SK-N-SH treated with all-trans-retinoic acid at 6 μM for 48 hours (cell line): ENCODE measurements at regions not wholly inside any gene's neighbourhood (a gene's known extent, or its start where the extent isn't known, plus 50 kb on each side); places are given as distances from the start of the nearest gene placed in this dataset.

ENCODE experiments used
- ARNTL ChIP-seq: fragments of 450-650 bp; formaldehyde crosslinking; IDR thresholded peaks from 2 replicates; pipeline ENCODE4 v1.5.0; 2020; ENCODE audit warnings: low read depth, mild to moderate bottlenecking, moderate library complexity, borderline replicate concordance
- BACH2 ChIP-seq: fragments of 250-450 bp; sonication (Bioruptor Pico); IDR thresholded peaks from 2 replicates; pipeline ENCODE4 v1.9.0; 2021; ENCODE audit warnings: mild to moderate bottlenecking, borderline replicate concordance
- CSDC2 ChIP-seq: fragments of 250-450 bp; sonication (Bioruptor Pico); IDR thresholded peaks from 2 replicates; pipeline ENCODE4 v1.5.0; 2020; ENCODE audit warnings: mild to moderate bottlenecking, moderate library complexity
- CSRNP3 ChIP-seq: fragments of 250-450 bp; sonication (Bioruptor Pico); IDR thresholded peaks from 2 replicates; pipeline ENCODE4 v1.5.1; 2021; ENCODE audit warnings: mild to moderate bottlenecking, moderate library complexity
- ESRRG ChIP-seq: fragments of 250-450 bp; sonication (Bioruptor Pico); IDR thresholded peaks from 2 replicates; pipeline ENCODE4 v1.6.1; 2021; ENCODE audit warnings: mild to moderate bottlenecking
- GLIS3 ChIP-seq: fragments of 250-450 bp; sonication (Bioruptor Pico); IDR thresholded peaks from 2 replicates; pipeline ENCODE4 v1.5.0; 2020; ENCODE audit warnings: mild to moderate bottlenecking, moderate library complexity
- OSR1 ChIP-seq: fragments of 250-450 bp; sonication (Bioruptor Pico); IDR thresholded peaks from 2 replicates; pipeline ENCODE4 v1.8.0; 2022; ENCODE audit warnings: moderate library complexity, mild to moderate bottlenecking, inconsistent platforms
- PATZ1 ChIP-seq: fragments of 250-450 bp; sonication (Bioruptor Pico); IDR thresholded peaks from 2 replicates; pipeline ENCODE4 v1.8.0; 2020; ENCODE audit warnings: mild to moderate bottlenecking, moderate library complexity, borderline replicate concordance
- POU6F1 ChIP-seq: fragments of 250-450 bp; sonication (Bioruptor Pico); IDR thresholded peaks from 2 replicates; pipeline ENCODE4 v1.8.0; 2021; ENCODE audit warnings: low read depth, mild to moderate bottlenecking, moderate library complexity, borderline replicate concordance
- PPARA ChIP-seq: fragments of 250-450 bp; sonication (Bioruptor Pico); IDR thresholded peaks from 2 replicates; pipeline ENCODE4 v1.5.0; 2020; ENCODE audit warnings: mild to moderate bottlenecking, borderline replicate concordance
- SNAI2 ChIP-seq: fragments of 250-450 bp; sonication (Bioruptor Pico); IDR thresholded peaks from 2 replicates; pipeline ENCODE4 v1.5.0; 2020; ENCODE audit warnings: mild to moderate bottlenecking, moderate library complexity
- TCF4 ChIP-seq: fragments of 250-450 bp; sonication (Bioruptor Pico); IDR thresholded peaks from 2 replicates; pipeline ENCODE4 v1.8.0; 2021; ENCODE audit warnings: mild to moderate bottlenecking, moderate library complexity, borderline replicate concordance
- ZFP30 ChIP-seq: fragments of 450-650 bp; formaldehyde crosslinking; IDR thresholded peaks from 2 replicates; pipeline ENCODE4 v1.5.0; 2022; ENCODE audit warnings: mild to moderate bottlenecking, moderate library complexity
- ZNF70 ChIP-seq: fragments of 450-650 bp; formaldehyde crosslinking; IDR thresholded peaks from 2 replicates; pipeline ENCODE4 v1.5.0; 2020; ENCODE audit warnings: mild to moderate bottlenecking, moderate library complexity

GRCh38 chrX:20531667-20532066 is 265.0 kb upstream of the RPS6KA3 start:
- TF ChIP-seq OSR1 (CRISPR knock-in tag) (no peak), ARNTL (CRISPR knock-in tag) (no peak), POU6F1 (CRISPR knock-in tag) (no peak), PATZ1 (CRISPR knock-in tag) (no peak), SNAI2 (CRISPR knock-in tag) (no peak), BACH2 (CRISPR knock-in tag) (no peak), GLIS3 (no peak), ZFP30 (CRISPR knock-in tag) (no peak), ESRRG (CRISPR knock-in tag) (no peak), PPARA (CRISPR knock-in tag) (no peak), CSDC2 (CRISPR knock-in tag) (no peak), TCF4 (no peak), CSRNP3 (CRISPR knock-in tag) (no peak), ZNF70 (CRISPR knock-in tag) (no peak)
